Spleen (tissue), 11 donors: ENCODE measurements at regions not wholly inside any gene's neighbourhood (a gene's known extent, or its start where the extent isn't known, plus 50 kb on each side); places are given as distances from the start of the nearest gene placed in this dataset.

Experiments
- DNase-seq: peaks from one replicate; pipeline ENCODE4 v3.0.0-alpha.2; 2020
- H3K27ac ChIP-seq, 8 donors: fragments of 200-600 bp; sonication (generic) in 7 of 8; 1 replicate in 4 of 8; 2 replicates in 4 of 8; pipeline versions ENCODE4 v1.5.0 to v1.8.0; 2016 to 2021; ENCODE audit warnings: inconsistent platforms in 4 of 8, mild to moderate bottlenecking in 4 of 8, moderate library complexity in 1 of 8
- H3K27me3 ChIP-seq, 7 donors: fragments of 200-600 bp; sonication (generic) in 6 of 7; replicated peaks in 1 of 7; 1 replicate in 4 of 7; 2 replicates in 3 of 7; pipeline versions ENCODE4 v1.5.0 to v1.8.0; 2016 to 2021; ENCODE audit warnings: inconsistent platforms in 3 of 7, mild to moderate bottlenecking in 1 of 7
- H3K36me3 ChIP-seq, 6 donors: fragments of 200-600 bp; sonication (generic) in 5 of 6; 1 replicate in 4 of 6; 2 replicates in 2 of 6; pipeline versions ENCODE4 v1.5.0 to v1.8.0; 2016 to 2021; ENCODE audit warnings: inconsistent platforms in 2 of 6
- H3K4me1 ChIP-seq, 6 donors: fragments of 200-600 bp; sonication (generic) in 5 of 6; 1 replicate in 3 of 6; 2 replicates in 3 of 6; pipeline versions ENCODE4 v1.5.0 to v1.8.0; 2016 to 2021; ENCODE audit warnings: inconsistent platforms in 3 of 6
- H3K4me3 ChIP-seq, 8 donors: fragments of 200-600 bp; sonication (generic) in 7 of 8; 1 replicate in 4 of 8; 2 replicates in 4 of 8; pipeline versions ENCODE4 v1.5.0 to v1.8.0; 2016 to 2021; ENCODE audit warnings: inconsistent platforms in 4 of 8, mild to moderate bottlenecking in 4 of 8, moderate library complexity in 2 of 8
- H3K9me3 ChIP-seq, 8 donors: fragments of 200-600 bp; sonication (generic) in 7 of 8; 1 replicate in 4 of 8; 2 replicates in 4 of 8; pipeline versions ENCODE4 v1.5.0 to v1.8.0; 2016 to 2021; ENCODE audit warnings: inconsistent platforms in 4 of 8
- POLR2A ChIP-seq, 3 donors: fragments of 450-650 bp; IDR thresholded peaks; one replicate each; pipeline ENCODE4 v1.5.1; 2017; ENCODE audit warnings: antibody characterized with exemption in 3 of 3, mild to moderate bottlenecking in 1 of 3
- POLR2AphosphoS5 ChIP-seq, 3 donors: sonication (generic); formaldehyde crosslinking; IDR thresholded peaks; one replicate each; pipeline ENCODE4 v1.5.1; 2017; ENCODE audit warnings: antibody characterized with exemption in 3 of 3
- WGBS, 5 donors: extraction: QIAGEN DNeasy Blood & Tissue Kit in 3 of 5; methylation state at CpG; one replicate each; pipeline versions ENCODE4 v1.1.5 to v1.1.7; 2013 to 2018; 5-methylcytosine and 5-hydroxymethylcytosine counted together
- intact Hi-C: fragments of 100-400 bp; cut with DNase I; formaldehyde crosslinking; loops from one replicate; pipeline ENCODE4 v1.15.0; 2023; ENCODE audit warnings: low total_unique reads
- TF ChIP-seq, protein P1 (sequence below), 11 experiments: fragments of 200-600 bp in 7 of 11; fragments of 450-650 bp in 4 of 11; sonication (generic) in 4 of 11; IDR thresholded peaks in 8 of 11; conservative IDR thresholded peaks in 3 of 11; 1 replicate in 7 of 11; 2 replicates in 4 of 11; pipeline versions ENCODE4 v1.4.0 to v1.8.0; 2016 to 2021; ENCODE audit warnings: antibody characterized with exemption in 11 of 11, inconsistent platforms in 4 of 11, mild to moderate bottlenecking in 1 of 11
- donor health status: healthy with polysubstance abuse.
- donor health status: DM: no; HTN: no; CAD: no; lungs with moderate emphysema.
- donor health status: DM: no; HTN: no; CAD: no.
- donor health status: Bipolar disorder and iron deficiency.
- donor health status: healthy.
- donor health status: DM: no; HTN: no; CAD: no.
- donor health status: DM: yes; HTN: yes; CAD: no.

- TF ChIP-seq POLR2AphosphoS5 (IDR thresholded peaks at IDR 0.05): no peak
- no peak for TF ChIP-seq POLR2A (IDR thresholded peaks at IDR 0.05)
- TF ChIP-seq, protein P1, sequence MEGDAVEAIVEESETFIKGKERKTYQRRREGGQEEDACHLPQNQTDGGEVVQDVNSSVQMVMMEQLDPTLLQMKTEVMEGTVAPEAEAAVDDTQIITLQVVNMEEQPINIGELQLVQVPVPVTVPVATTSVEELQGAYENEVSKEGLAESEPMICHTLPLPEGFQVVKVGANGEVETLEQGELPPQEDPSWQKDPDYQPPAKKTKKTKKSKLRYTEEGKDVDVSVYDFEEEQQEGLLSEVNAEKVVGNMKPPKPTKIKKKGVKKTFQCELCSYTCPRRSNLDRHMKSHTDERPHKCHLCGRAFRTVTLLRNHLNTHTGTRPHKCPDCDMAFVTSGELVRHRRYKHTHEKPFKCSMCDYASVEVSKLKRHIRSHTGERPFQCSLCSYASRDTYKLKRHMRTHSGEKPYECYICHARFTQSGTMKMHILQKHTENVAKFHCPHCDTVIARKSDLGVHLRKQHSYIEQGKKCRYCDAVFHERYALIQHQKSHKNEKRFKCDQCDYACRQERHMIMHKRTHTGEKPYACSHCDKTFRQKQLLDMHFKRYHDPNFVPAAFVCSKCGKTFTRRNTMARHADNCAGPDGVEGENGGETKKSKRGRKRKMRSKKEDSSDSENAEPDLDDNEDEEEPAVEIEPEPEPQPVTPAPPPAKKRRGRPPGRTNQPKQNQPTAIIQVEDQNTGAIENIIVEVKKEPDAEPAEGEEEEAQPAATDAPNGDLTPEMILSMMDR (IDR thresholded peaks at IDR 0.05 in 8 of 11, conservative IDR thresholded peaks at IDR 0.05 in 3 of 11): no peak
- Histone ChIP-seq H3K4me1 (no peaks in the 10 kb centered on the region), H3K9me3 (peaks cover 0 to 6% (median 2%) of the 10 kb centered on the region in 8 donors), H3K36me3 (no peaks in the 10 kb centered on the region), H3K27me3 (peaks cover 0 to 3% (median 0%) of the 10 kb centered on the region in 7 donors), H3K27ac (no peak overlapping the region), H3K4me3 (no peak overlapping the region)
- no peak for DNase-seq
- intact Hi-C loops: no loop called here
- WGBS, 5 donors: 78 to 96% (median 96%) methylated on average over 4 of the region's 4 CpGs
Observed at GRCh38 chr6:85392379-85392778, 57.5 kb upstream of the NT5E start.

- Histone ChIP-seq H3K27ac (no peak overlapping the region), H3K4me1 (no peaks in the 10 kb centered on the region), H3K36me3 (no peaks in the 10 kb centered on the region), H3K27me3 (peaks cover 0 to 3% (median 0%) of the 10 kb centered on the region in 7 donors), H3K9me3 (no peaks in the 10 kb centered on the region), H3K4me3 (no peak overlapping the region)
- no peak for TF ChIP-seq POLR2A (IDR thresholded peaks at IDR 0.05)
- TF ChIP-seq, protein P1 (IDR thresholded peaks at IDR 0.05 in 8 of 11, conservative IDR thresholded peaks at IDR 0.05 in 3 of 11): no peak
- 67 to 91% (median 86%) methylated on average over 1 of the region's 1 CpG for WGBS, 5 donors
- intact Hi-C loops: no loop called here
- DNase-seq: no peak
Observed at GRCh38 chr6:85390775-85391174, 59.1 kb upstream of the NT5E start.

DNA sequence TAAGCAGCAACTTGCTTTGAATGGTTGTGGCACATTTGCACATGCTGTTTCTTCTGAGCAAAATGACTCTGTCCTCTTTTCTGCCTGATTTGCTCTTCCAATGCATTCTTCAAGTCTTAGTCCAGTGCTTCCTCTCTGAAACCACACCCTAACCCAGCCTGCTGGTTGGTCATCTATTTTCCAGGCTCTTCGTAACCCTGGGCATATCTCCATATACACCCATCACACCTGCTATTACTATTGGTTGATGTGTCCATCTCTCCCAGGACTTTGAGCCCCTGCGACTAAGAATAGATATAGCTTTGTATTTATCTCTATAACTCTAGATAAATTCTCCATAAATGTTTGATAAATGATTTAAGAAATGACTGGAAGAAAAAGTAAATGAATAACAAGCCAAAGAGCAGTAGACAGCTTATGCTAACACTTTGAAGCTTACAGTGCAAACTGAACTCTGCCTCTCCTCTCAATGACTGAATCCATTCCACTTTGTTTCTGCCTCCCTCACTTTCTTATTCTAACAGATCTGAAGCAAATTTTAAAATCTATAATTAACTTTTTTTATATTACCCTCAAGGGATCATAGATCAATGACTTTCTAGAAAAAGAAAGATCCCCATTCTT is 59.7 kb upstream of the NT5E start:
- Histone ChIP-seq H3K27me3 (peaks cover 0 to 3% (median 0%) of the 10 kb centered on the region in 7 donors), H3K36me3 (no peaks in the 10 kb centered on the region), H3K4me1 (no peaks in the 10 kb centered on the region), H3K27ac (no peak overlapping the region), H3K4me3 (no peak overlapping the region), H3K9me3 (no peaks in the 10 kb centered on the region)
- TF ChIP-seq, protein P1 (IDR thresholded peaks at IDR 0.05 in 8 of 11, conservative IDR thresholded peaks at IDR 0.05 in 3 of 11): no peak
- TF ChIP-seq POLR2AphosphoS5 (IDR thresholded peaks at IDR 0.05) (no peak), POLR2A (IDR thresholded peaks at IDR 0.05) (no peak)
- 89 to 98% (median 91%) methylated on average over 2 of the region's 2 CpGs for WGBS, 5 donors
- intact Hi-C loops: no loop called here
- DNase-seq: no peak

GRCh38 chr6:85389151-85389797 is 60.6 kb upstream of the NT5E start:
- intact Hi-C loops: no loop called here
- TF ChIP-seq POLR2A (IDR thresholded peaks at IDR 0.05) (no peak), POLR2AphosphoS5 (IDR thresholded peaks at IDR 0.05) (no peak)
- TF ChIP-seq, protein P1 (IDR thresholded peaks at IDR 0.05 in 8 of 11, conservative IDR thresholded peaks at IDR 0.05 in 3 of 11): no peak
- H3K4me1 ChIP-seq: no peaks in the 10 kb centered on the region
- no peak overlapping the region for H3K4me3 ChIP-seq
- no peaks in the 10 kb centered on the region for H3K36me3 ChIP-seq
- no peaks in the 10 kb centered on the region for H3K9me3 ChIP-seq
- DNase-seq: no peak
- WGBS, 5 donors: 87 to 92% (median 90%) methylated on average over 12 of the region's 12 CpGs
- no peak overlapping the region for H3K27ac ChIP-seq
- peaks cover 0 to 3% (median 0%) of the 10 kb centered on the region in 7 donors for H3K27me3 ChIP-seq
